ENCODE measurements at regions not wholly inside any gene's neighbourhood (a gene's known extent, or its start where the extent isn't known, plus 50 kb on each side); places are given as distances from the start of the nearest gene placed in this dataset.

DNA sequence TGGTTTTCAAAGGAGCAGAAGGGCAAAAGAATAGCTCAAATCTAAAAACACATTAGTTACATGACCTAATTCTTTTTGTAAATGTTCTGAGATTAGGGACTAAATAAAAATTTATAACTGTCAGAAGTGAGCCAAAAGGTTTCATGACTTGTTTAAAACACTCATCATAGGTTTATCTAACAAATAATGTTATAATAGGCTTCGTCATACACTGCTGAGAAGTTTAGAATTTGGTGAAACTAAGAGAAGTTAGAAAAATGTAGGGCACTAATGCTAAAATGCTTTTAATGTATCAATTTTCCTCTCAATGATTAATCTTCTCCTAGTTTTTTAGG, 468.8 kb upstream of the CDIN1 start:
- H3K4me3 ChIP-seq (ENCODE audit: low read depth, low read length) = no peak overlapping the region
- in situ Hi-C loops (cut with HindIII; ENCODE audit: low sequenced_read_pairs) = no loop called here
- no peak for DNase-seq (ENCODE audit: low read depth)
- no peak for TF ChIP-seq CTCF (IDR thresholded peaks at IDR 0.05; ENCODE audit: low read depth, low read length, missing control alignments)

DNA sequence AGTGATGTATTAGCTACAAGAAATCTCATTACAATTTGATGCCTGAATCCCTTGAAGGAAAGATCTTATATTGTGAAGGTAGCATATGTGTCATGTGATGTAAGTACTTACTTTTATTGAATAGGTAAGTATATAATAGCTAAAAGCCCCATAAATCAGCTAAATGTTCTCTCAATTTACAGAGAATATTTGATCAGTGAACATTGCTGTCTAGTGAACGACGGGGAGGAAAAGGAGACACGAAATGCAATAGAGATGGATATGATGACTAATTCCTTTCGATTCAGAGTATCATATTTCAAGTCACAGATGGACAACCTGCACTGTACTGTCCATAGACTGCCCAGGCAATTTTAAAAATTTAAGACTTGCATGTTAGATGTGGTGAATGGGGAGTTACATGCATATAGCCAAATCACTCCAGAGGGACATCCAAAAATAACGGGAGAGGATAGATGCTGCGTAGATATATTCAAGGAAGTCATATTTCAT, 462.1 kb upstream of the CDIN1 start:
- no peak overlapping the region for H3K4me3 ChIP-seq (ENCODE audit: low read depth, low read length)
- in situ Hi-C loops (cut with HindIII; ENCODE audit: low sequenced_read_pairs) = no loop called here
- no peak for TF ChIP-seq CTCF (IDR thresholded peaks at IDR 0.05; ENCODE audit: low read depth, low read length, missing control alignments)
- DNase-seq (ENCODE audit: low read depth) = no peak

DNA sequence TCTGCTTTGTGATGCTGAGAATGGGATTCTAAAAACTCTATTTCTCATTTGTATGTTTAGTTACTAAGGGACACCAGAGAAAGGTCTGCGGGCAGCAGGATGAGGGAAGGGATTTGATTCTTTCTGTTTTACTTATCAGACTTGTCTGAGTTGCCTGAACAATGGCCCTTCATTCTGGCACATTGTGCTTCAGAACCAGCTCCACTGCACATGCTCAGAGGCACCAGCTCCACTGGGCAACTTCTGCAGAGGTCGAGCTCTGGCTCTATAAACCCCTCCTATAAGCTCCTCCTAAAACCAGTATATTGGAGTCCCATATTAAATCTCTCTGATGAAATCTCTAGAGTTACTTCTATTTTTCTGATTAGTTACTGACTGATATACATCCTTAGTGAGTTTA, 453.2 kb upstream of the CDIN1 start:
- no peak overlapping the region for H3K4me3 ChIP-seq (ENCODE audit: low read depth, low read length)
- in situ Hi-C loops (cut with HindIII; ENCODE audit: low sequenced_read_pairs) = no loop called here
- DNase-seq (ENCODE audit: low read depth) = no peak
- TF ChIP-seq CTCF (IDR thresholded peaks at IDR 0.05; ENCODE audit: low read depth, low read length, missing control alignments) = no peak

DNA sequence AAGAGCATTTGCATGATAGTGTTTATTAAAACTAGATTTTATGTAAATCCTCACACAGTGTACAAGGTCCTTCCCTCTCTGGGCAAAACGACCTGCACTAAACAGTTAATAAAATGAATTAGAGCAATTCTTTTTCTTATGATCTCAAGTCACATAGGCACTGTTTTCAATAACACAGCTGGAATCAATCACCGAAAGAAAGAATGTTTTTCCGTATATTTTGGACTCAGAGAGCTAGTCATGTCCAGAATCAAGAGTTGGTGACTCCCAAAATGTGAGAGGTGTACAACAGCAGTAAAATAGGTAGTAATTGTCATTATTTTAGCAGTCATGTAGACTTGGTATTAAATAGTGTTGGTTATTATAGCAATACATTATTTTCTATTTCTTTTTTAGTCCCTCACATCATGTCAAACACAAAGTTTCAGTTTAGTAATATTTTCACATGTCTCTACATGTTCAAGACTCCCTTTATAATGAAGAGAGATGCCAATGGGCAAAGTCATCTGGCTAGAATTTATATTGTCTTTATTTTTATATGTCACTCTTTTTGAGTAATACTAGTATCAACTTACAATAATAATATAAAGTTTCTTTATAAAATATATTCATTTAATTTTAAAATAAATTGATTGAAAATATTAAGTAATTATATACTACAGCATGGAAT, 448.6 kb upstream of the CDIN1 start:
- H3K4me3 ChIP-seq (ENCODE audit: low read depth, low read length) = no peak overlapping the region
- in situ Hi-C loops (cut with HindIII; ENCODE audit: low sequenced_read_pairs) = no loop called here
- no peak for TF ChIP-seq CTCF (IDR thresholded peaks at IDR 0.05; ENCODE audit: low read depth, low read length, missing control alignments)
- no peak for DNase-seq (ENCODE audit: low read depth)

DNA sequence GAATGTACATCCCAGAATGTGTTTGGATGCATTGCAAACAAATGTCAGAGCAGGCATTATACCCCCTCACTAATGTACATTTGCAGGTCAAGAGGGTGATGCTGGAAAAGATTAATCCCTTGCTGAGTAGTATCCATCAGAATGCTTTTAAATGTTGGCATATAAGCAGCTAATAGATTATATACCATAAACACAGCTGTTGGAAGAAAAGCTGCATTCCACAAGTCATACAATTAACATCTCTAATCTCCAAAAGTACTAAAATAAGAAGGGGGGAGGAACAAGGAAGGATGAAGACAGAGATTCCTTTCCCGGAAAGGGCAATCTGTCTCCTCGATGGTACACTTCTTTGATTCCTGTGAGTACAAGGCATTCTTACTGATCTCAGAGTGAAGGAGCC, 445.7 kb upstream of the CDIN1 start:
- in situ Hi-C loops (cut with HindIII; ENCODE audit: low sequenced_read_pairs) = no loop called here
- H3K4me3 ChIP-seq (ENCODE audit: low read depth, low read length) = no peak overlapping the region
- no peak for DNase-seq (ENCODE audit: low read depth)
- no peak for TF ChIP-seq CTCF (IDR thresholded peaks at IDR 0.05; ENCODE audit: low read depth, low read length, missing control alignments)

DNA sequence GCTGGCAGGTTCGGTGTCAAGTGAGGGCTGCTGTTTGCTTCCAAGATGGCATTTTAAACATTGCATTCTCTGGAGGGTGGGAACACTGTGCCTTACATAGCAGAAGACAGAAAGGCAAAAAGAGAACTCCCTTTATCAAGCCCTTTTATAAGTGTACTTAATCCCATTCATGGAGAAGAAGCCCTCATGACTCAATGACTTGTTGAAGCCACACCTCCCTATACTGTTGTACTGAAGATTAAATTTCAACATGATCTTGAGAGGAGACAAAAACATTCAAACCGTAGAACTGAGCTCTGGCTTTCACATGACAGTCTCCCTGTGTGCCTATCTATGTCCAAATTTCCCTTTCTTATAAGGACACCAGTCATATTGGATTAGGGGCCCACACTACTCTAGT, 443.4 kb upstream of the CDIN1 start:
- in situ Hi-C loops (cut with HindIII; ENCODE audit: low sequenced_read_pairs) = no loop called here
- no peak for DNase-seq (ENCODE audit: low read depth)
- TF ChIP-seq CTCF (IDR thresholded peaks at IDR 0.05; ENCODE audit: low read depth, low read length, missing control alignments) = no peak
- H3K4me3 ChIP-seq (ENCODE audit: low read depth, low read length) = no peak overlapping the region
